SJCRH30 (cell line): ENCODE measurements at regions not wholly inside any gene's neighbourhood (a gene's known extent, or its start where the extent isn't known, plus 50 kb on each side); places are given as distances from the start of the nearest gene placed in this dataset.
A peak's percentile ranks its signal among the peaks of the same experiment; 100 is the strongest.

ENCODE experiments used
- DNase-seq, 2 experiments: peaks; one replicate each; pipeline ENCODE4 v3.0.0-alpha.2; 2015 to 2020
- H3K27ac ChIP-seq: fragments of 250-450 bp; sonication (Bioruptor Pico); 2 replicates; pipeline ENCODE4 v1.5.1; 2020; ENCODE audit warnings: mild to moderate bottlenecking, moderate library complexity
- H3K27me3 ChIP-seq: fragments of 250-450 bp; sonication (Bioruptor Pico); 2 replicates; pipeline ENCODE4 v1.5.1; 2020; ENCODE audit warnings: mild to moderate bottlenecking, moderate library complexity
- H3K36me3 ChIP-seq: fragments of 250-450 bp; sonication (Bioruptor Pico); 2 replicates; pipeline ENCODE4 v1.5.1; 2020; ENCODE audit warnings: mild to moderate bottlenecking, moderate library complexity
- H3K4me1 ChIP-seq: fragments of 250-450 bp; sonication (Bioruptor Pico); 2 replicates; pipeline ENCODE4 v1.5.1; 2020; ENCODE audit warnings: mild to moderate bottlenecking, moderate library complexity
- H3K4me3 ChIP-seq: fragments of 250-450 bp; sonication (Bioruptor Pico); 2 replicates; pipeline ENCODE4 v1.5.1; 2020; ENCODE audit warnings: mild to moderate bottlenecking, moderate library complexity
- H3K9me3 ChIP-seq: fragments of 250-450 bp; sonication (Bioruptor Pico); replicated peaks from 2 replicates; pipeline ENCODE4 v1.5.1; 2020; ENCODE audit warnings: mild to moderate bottlenecking, moderate library complexity

DNA sequence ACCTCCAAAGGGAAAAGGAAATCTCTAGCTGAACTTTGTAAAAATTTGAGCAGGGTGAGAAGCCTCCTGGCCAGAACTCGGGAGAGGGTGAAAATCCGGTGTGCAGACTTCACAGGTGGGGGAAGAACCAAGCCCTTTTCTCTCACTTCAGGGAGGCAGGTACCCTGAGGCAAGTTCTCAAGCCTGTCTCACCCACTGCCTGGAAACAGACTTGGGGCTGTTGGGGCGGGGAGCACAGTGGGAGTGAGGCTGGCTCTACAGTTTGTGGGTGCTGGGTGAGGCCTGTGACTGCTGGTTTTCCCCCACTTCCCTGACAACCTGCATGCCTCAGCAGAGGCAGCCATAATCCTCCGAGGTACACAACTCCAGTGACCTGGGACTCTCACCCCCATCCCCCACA is 187.1 kb downstream of the KIF4B start:
- DNase-seq = no peak

DNA sequence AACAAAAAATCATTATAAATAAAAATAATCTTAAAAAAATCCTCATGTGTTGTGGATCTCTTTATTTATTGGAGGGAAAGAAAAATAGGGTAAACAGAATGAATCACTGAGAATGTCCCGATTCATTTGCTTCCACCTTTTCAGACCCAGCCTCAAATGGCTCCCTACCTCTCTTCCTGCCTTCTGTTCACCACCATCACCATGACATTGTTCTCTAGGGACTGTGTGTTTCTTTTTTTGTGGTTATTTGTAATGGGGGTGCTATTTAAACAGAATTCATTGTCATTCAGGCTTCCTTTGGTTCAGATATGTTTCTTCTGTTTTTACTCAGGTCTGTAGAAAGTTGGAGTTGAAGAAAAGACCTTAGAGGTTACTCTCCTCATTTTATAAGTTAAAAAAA is 198.2 kb downstream of the KIF4B start:
- Histone ChIP-seq H3K9me3 (no peaks in the 10 kb centered on the region), H3K4me1 (no peaks in the 10 kb centered on the region)
- no peak for DNase-seq

More for the DNA sequence above, 187.1 kb downstream of the KIF4B start:
- H3K27me3 ChIP-seq = no peaks in the 10 kb centered on the region
- H3K27ac ChIP-seq = no peak overlapping the region
- no peaks in the 10 kb centered on the region for H3K9me3 ChIP-seq
- H3K36me3 ChIP-seq = no peaks in the 10 kb centered on the region
- no peak overlapping the region for H3K4me3 ChIP-seq
- no peaks in the 10 kb centered on the region for H3K4me1 ChIP-seq

DNA sequence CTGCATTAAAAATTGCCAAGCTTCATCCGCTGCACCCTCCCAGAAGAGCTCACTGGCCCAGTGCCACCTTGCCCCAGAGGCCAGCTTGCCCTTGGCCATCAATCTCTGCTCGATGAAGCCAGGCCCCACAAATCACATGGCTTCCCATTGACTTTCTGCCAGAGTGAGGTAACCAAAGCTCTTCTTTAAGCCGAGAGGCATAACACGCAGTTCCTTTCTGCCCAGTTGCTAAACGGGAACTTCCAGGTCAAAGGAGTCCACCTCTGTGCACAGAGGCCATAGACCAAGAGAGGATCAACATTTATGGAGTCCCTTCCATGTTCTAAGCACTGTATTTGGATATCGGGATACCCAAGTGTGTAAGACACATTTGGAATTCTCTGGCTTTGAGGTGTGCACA is 208.8 kb downstream of the KIF4B start:
- no peaks in the 10 kb centered on the region; the same call in 1 of the 2 replicates for H3K9me3 ChIP-seq
- no peak overlapping the region for H3K27ac ChIP-seq
- DNase-seq = no peak
- no peaks in the 10 kb centered on the region for H3K4me1 ChIP-seq
- H3K36me3 ChIP-seq = no peaks in the 10 kb centered on the region
- no peaks in the 10 kb centered on the region for H3K27me3 ChIP-seq
- no peak overlapping the region for H3K4me3 ChIP-seq

More for the DNA sequence above, 198.2 kb downstream of the KIF4B start:
- Histone ChIP-seq H3K36me3 (no peaks in the 10 kb centered on the region), H3K4me3 (no peak overlapping the region), H3K27ac (no peak overlapping the region), H3K27me3 (no peaks in the 10 kb centered on the region)

DNA sequence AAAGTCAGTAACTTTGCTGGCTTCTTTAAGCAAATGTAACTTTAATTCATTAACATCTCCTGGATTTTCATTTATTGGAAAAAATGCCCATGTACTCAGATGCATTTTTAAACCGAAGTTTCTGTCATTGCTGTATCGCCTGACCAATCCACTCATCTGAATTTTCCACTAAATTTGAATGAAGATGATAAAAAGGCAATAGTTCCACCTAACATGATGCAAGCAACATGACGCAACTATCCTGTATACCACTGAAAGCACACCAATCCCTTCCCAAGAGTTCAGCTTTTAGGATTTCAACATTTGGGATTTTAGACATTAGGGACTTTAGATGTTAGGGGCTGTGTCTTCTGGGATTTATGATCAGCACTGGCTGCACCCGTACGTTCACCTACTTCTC is 215.6 kb downstream of the KIF4B start:
- no peaks in the 10 kb centered on the region; the same call in 1 of the 2 replicates for H3K9me3 ChIP-seq
- DNase-seq = no peak
- H3K4me1 ChIP-seq = no peaks in the 10 kb centered on the region
- H3K4me3 ChIP-seq = no peak overlapping the region
- no peak overlapping the region for H3K27ac ChIP-seq
- H3K36me3 ChIP-seq = no peaks in the 10 kb centered on the region
- H3K27me3 ChIP-seq = no peaks in the 10 kb centered on the region

DNA sequence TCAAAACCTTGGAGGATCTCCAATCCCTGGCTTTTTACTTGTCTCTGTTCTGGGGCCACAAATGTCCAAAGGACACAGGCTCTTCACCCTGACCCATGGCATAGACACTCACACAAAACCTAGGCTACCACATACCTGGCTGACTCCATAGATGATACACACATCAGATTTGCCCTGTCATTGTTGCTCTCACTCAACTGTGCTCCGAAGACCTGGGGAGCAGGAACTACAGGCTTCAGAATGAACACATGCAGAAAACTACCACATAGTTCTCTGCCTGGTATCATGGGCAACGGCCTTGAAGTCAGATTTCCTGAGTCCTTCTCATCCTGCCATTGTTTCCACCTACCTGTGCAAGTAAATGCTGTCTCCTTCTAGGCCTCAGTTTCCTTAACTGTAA is 226.2 kb downstream of the KIF4B start:
- DNase-seq = no peak
- no peaks in the 10 kb centered on the region for H3K36me3 ChIP-seq
- no peak overlapping the region for H3K4me3 ChIP-seq
- H3K4me1 ChIP-seq = no peaks in the 10 kb centered on the region
- H3K27me3 ChIP-seq = no peaks in the 10 kb centered on the region
- no peaks in the 10 kb centered on the region for H3K9me3 ChIP-seq
- no peak overlapping the region for H3K27ac ChIP-seq

DNA sequence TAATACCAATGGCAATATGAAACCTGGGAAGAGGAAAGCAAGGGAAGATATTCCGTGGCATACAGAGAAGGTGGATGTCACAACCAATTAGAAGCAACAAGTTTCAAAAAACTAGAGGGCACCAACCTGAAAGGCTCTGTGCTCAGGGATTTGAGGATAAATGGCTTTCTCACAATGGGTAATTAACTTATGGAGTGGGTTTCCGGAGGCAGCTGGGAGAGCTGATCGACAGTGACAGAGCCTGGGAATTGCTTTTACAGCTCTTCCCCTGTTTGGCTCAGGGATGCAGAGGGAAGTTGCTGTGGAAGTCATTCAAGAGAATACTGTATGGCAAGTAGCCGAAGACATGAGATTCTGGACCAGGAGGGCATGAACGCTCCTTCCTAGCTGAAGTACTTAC is 237.0 kb downstream of the KIF4B start:
- Histone ChIP-seq H3K4me1 (no peaks in the 10 kb centered on the region), H3K4me3 (no peak overlapping the region), H3K9me3 (no peaks in the 10 kb centered on the region), H3K27ac (no peak overlapping the region), H3K27me3 (no peaks in the 10 kb centered on the region), H3K36me3 (no peaks in the 10 kb centered on the region)
- no peak for DNase-seq

DNA sequence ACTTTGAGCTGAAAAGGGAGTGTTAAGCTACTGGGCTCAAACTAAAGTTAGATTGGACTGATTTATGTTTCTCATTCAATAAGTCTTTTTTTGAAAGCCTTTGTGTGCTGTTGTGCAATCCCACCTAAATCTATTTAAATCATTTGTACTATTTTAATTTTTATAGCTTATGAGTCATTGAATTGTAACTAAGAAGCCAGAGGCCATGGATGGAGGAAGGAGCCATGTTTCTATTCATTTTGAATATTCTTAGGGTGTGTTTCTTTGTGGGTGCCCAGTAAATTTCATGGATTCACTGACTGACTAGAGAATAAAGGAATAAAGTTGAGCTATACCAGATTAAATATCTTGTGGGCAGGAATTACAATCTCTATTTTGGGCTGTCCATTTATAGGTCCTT is 238.5 kb downstream of the KIF4B start:
- H3K9me3 ChIP-seq = no peaks in the 10 kb centered on the region
- no peaks in the 10 kb centered on the region for H3K36me3 ChIP-seq
- no peaks in the 10 kb centered on the region for H3K4me1 ChIP-seq
- DNase-seq = no peak
- no peak overlapping the region for H3K27ac ChIP-seq
- no peaks in the 10 kb centered on the region for H3K27me3 ChIP-seq
- no peak overlapping the region for H3K4me3 ChIP-seq

DNA sequence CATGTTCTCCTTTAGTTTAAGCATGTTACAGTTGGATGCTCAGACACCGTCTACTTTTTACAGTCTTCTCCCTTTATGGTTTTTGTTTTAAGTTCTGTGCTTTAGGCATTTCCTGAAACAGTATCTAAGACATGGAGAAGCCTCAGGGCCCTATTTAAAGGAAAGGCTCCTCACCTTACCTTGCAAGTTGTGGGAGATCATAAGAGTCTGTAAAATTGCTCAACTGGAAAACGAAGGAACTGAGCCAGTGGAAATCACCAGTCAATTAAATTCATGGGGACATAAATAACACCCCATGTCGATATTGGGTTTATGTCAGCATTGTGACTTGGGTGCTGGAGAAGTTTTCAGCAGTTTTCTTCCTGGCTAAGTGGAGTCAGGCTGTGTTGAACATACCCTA is 239.2 kb downstream of the KIF4B start:
- Histone ChIP-seq H3K27ac (no peak overlapping the region), H3K9me3 (no peaks in the 10 kb centered on the region), H3K27me3 (no peaks in the 10 kb centered on the region), H3K36me3 (no peaks in the 10 kb centered on the region), H3K4me1 (no peaks in the 10 kb centered on the region), H3K4me3 (no peak overlapping the region)
- DNase-seq = no peak

DNA sequence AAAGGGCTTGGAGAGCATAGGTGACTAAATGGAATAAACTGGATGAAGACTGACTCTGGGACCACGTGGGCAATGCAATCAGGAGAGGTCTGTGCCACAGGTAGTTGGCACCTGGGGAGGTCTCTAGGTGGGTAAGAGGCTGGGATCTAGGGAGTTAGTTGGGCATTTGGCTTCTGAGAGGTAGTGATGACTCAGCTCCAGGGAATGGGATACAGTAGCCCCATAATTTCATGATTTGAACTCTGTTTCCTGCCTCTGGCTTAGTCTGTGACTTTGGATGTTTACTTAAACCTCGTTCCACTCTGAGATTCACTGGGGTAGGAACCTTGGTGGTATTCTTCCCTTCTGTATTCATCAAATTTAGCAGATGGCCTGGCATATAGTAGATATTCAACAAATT is 240.8 kb downstream of the KIF4B start:
- Histone ChIP-seq H3K27me3 (no peaks in the 10 kb centered on the region), H3K27ac (no peak overlapping the region), H3K4me3 (no peak overlapping the region), H3K4me1 (no peaks in the 10 kb centered on the region), H3K9me3 (no peaks in the 10 kb centered on the region), H3K36me3 (no peaks in the 10 kb centered on the region)
- no peak for DNase-seq

DNA sequence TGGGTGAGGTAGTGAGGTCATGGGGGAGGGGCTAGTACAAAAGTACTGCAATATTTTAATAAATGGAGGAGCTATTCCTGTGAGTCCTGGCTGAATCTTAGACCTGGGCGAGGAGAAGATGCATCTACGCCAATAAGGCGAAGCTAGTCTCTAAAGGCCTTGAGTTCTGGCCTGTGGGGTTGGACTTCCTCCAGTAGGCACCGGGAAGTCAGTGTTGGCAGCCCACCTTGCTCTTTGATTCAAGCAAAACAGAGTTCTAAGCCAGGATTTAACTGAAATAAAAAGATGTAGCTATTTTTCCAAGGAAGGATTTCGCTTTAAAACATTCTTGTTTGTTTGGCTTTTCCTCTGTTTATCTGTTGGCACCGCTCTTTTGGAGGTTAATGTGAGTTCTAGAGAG is 244.6 kb downstream of the KIF4B start:
- Histone ChIP-seq H3K9me3 (no peaks in the 10 kb centered on the region), H3K27ac (no peak overlapping the region), H3K27me3 (no peaks in the 10 kb centered on the region), H3K4me3 (no peak overlapping the region), H3K36me3 (no peaks in the 10 kb centered on the region), H3K4me1 (no peaks in the 10 kb centered on the region)
- no peak for DNase-seq

DNA sequence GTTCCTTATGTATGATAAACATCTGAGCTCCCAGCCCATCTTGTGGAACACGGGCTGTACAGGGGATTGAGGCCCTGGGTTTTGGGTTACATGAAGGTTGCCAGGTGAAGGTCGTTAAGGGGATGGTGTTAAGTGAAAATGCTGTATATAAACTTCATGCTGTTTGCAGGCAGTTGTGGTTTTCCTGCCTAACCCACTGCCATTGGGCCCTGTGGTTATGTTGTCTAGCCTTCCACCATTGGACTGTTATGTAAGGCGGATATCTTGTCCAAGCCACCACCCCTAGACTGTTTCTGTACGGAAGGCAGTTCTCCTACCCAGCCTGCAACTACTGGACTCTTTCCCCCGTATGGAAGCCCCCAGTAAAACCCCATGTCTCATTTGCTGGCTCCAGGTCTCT is 246.1 kb downstream of the KIF4B start:
- H3K4me1 ChIP-seq = no peaks in the 10 kb centered on the region
- no peak for DNase-seq
- H3K36me3 ChIP-seq = no peaks in the 10 kb centered on the region
- H3K27me3 ChIP-seq = no peaks in the 10 kb centered on the region
- no peak overlapping the region for H3K27ac ChIP-seq
- H3K9me3 ChIP-seq = no peaks in the 10 kb centered on the region
- H3K4me3 ChIP-seq = no peak overlapping the region

DNA sequence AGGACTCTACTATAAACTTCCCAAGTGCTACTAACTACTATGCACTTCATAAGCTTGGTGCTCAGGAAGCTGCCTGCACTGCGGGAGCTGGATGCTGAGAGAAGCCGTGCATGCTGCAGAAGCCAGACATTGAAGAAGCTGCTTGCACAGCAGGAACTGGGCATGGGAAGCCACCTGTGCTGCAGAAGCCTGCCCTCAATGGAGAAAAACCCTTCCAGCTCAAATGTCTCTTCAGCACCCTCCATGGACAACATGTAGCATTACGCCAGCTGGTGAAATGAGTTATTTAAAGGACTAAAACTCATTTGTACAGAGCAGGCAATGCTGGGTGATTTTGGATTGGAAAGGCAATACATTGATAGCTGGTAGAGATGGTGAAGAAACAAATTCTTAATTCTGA is 247.2 kb downstream of the KIF4B start:
- H3K9me3 ChIP-seq = no peaks in the 10 kb centered on the region
- no peak overlapping the region for H3K4me3 ChIP-seq
- DNase-seq = peak in 1 of 2 experiments; percentile 34
- H3K27ac ChIP-seq = no peak overlapping the region
- no peaks in the 10 kb centered on the region for H3K4me1 ChIP-seq
- H3K27me3 ChIP-seq = no peaks in the 10 kb centered on the region
- no peaks in the 10 kb centered on the region for H3K36me3 ChIP-seq

DNA sequence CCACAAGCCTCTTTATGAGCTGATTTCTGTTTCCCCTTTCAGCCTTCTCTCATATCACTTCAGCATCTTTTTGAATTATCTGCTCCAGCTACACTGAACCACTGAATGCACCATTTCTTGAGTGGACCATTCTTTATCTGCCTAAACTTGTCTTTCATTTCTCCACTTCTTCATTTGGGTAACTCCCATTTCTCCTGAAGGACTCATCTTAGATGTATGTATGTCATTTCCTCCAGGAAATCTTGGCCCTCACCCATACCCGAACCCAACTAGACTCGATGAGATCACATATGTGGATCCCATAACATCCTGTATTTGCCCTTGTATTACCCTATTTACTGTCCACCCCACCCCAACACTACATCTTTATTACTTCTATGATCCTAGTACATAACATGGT is 249.8 kb downstream of the KIF4B start:
- Histone ChIP-seq H3K27me3 (no peaks in the 10 kb centered on the region), H3K4me3 (no peak overlapping the region), H3K36me3 (no peaks in the 10 kb centered on the region), H3K4me1 (no peaks in the 10 kb centered on the region), H3K9me3 (no peaks in the 10 kb centered on the region), H3K27ac (no peak overlapping the region)
- DNase-seq = no peak

DNA sequence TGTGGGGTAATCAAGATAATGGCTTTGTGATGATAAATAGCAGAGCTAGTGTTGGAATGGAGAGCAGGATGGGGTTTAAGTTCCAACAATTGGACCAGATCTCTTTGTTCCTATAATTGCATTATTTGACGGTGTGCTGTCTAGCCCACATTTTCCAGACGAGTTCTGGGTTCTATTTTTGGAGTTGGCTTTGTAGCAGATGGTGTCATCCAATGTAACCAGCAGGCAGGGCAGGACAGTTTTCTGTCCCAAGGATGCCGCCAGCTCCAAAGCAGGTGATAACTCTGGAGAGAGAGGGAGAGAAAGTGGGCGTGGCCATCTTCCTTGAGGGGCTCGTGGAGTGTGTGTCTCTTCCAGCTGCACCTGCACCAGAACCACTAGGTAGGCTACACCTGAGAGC is 251.3 kb downstream of the KIF4B start:
- H3K27ac ChIP-seq = no peak overlapping the region
- H3K4me1 ChIP-seq = no peaks in the 10 kb centered on the region
- no peak overlapping the region for H3K4me3 ChIP-seq
- no peaks in the 10 kb centered on the region for H3K36me3 ChIP-seq
- no peaks in the 10 kb centered on the region for H3K9me3 ChIP-seq
- no peaks in the 10 kb centered on the region for H3K27me3 ChIP-seq
- no peak for DNase-seq

DNA sequence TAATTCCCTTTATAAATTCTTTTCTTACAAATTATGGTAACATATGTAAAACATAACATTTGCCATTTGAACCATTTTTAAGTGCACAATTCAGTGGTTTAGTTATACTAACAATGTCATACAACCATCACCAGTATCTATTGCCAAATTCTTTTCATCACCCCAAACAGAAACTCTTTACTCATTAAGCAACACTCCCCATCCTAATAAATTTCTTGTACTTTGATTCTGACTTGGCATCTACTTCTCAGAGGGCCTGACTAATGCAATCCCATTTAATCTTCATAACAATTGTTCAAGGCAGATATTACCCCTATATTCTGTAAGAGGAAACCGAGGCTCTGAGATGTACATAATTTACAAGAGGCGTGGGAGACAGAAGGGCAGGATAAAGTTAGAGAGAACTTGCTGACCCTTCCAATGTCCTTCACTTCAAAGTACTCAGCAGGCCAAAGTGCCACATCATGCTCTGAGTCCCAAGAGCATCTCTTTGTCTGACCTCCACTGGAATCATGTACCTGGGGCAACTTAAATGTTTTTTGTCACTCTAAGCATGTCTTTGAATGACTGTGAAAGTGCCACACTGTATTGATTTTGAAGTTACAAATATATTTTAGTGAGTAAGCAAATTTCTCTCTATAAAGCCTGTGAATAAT is 255.3 kb downstream of the KIF4B start:
- Histone ChIP-seq H3K4me1 (no peaks in the 10 kb centered on the region), H3K9me3 (no peaks in the 10 kb centered on the region), H3K36me3 (no peaks in the 10 kb centered on the region), H3K4me3 (no peak overlapping the region), H3K27ac (no peak overlapping the region), H3K27me3 (no peaks in the 10 kb centered on the region)
- DNase-seq = no peak

DNA sequence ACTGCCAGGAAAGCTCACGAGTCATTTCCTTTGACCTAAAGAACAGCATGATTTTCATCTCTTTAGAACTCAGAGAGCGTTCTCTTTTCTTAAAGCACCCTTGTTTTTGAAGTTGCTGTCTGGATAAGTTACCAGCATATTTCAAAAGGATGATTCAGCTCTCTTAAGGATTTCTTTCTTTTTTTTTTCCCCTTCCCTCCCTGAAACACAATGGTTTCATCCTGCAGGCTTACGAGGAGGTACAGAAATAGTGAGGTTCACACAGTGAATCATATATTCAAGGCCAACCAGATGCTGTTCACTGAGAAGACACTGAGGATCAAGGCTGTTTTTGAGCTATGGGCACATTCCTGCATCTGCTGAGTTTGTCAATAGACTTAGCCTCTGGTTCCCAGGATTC is 257.2 kb downstream of the KIF4B start:
- Histone ChIP-seq H3K36me3 (no peaks in the 10 kb centered on the region), H3K4me3 (no peak overlapping the region), H3K27me3 (no peaks in the 10 kb centered on the region), H3K4me1 (no peaks in the 10 kb centered on the region), H3K27ac (no peak overlapping the region), H3K9me3 (no peaks in the 10 kb centered on the region)
- no peak for DNase-seq
